WERI-Rb-1 (cell line): ENCODE measurements at regions not wholly inside any gene's neighbourhood (a gene's known extent, or its start where the extent isn't known, plus 50 kb on each side); places are given as distances from the start of the nearest gene placed in this dataset.

Experiments
- DNase-seq: peaks from one replicate; pipeline ENCODE4 v3.0.0-alpha.2; 2020
- H3K27ac ChIP-seq: fragments of 250-450 bp; sonication (Bioruptor Pico); 2 replicates; pipeline ENCODE4 v1.5.1; 2020; ENCODE audit warnings: mild to moderate bottlenecking, moderate library complexity
- H3K27me3 ChIP-seq: fragments of 250-450 bp; sonication (Bioruptor Pico); 2 replicates; pipeline ENCODE4 v1.5.1; 2021; ENCODE audit warnings: mild to moderate bottlenecking, low read depth, moderate library complexity; ENCODE audit not compliant: insufficient read depth, severe bottlenecking
- H3K36me3 ChIP-seq: fragments of 250-450 bp; sonication (Bioruptor Pico); 2 replicates; pipeline ENCODE4 v1.5.1; 2020; ENCODE audit warnings: mild to moderate bottlenecking, moderate library complexity
- H3K4me3 ChIP-seq: 2 replicates; pipeline ENCODE4 v1.5.1; 2011; ENCODE audit warnings: low read depth, mild to moderate bottlenecking, control low read depth, low read length
- H3K9me3 ChIP-seq: fragments of 250-450 bp; sonication (Bioruptor Pico); 2 replicates; pipeline ENCODE4 v1.5.1; 2021; ENCODE audit warnings: mild to moderate bottlenecking, moderate library complexity; ENCODE audit not compliant: severe bottlenecking
- TF ChIP-seq, protein P1 (sequence below): IDR thresholded peaks from 2 replicates; pipeline ENCODE4 v1.5.1; 2011; ENCODE audit warnings: low read depth, mild to moderate bottlenecking, control low read depth, inconsistent platforms, low read length

DNA sequence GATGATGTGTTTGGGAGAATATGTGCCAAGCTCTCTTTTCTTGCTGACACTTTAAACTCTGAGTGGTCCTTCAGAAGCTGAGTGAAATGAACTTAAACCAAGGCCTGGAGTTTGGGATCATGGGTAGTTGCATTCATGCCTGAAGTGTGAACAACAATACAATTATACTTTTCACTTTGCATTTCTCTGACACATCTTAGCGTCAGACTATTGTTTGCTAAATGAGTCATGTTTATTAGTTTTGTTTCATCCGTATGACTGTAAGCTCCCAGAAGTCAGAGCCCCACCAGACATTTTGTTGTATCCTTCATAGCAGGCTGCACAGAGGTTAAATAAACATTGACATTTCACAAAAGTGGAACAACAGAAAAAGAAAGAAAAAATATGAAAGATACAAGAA is 542.6 kb downstream of the TUSC7 start:
- Histone ChIP-seq H3K9me3 (no peaks in the 10 kb centered on the region), H3K27ac (no peak overlapping the region), H3K27me3 (peaks cover 35% of the 10 kb centered on the region), H3K36me3 (no peaks in the 10 kb centered on the region), H3K4me3 (no peak overlapping the region)
- DNase-seq, result no peak
- TF ChIP-seq, protein P1, sequence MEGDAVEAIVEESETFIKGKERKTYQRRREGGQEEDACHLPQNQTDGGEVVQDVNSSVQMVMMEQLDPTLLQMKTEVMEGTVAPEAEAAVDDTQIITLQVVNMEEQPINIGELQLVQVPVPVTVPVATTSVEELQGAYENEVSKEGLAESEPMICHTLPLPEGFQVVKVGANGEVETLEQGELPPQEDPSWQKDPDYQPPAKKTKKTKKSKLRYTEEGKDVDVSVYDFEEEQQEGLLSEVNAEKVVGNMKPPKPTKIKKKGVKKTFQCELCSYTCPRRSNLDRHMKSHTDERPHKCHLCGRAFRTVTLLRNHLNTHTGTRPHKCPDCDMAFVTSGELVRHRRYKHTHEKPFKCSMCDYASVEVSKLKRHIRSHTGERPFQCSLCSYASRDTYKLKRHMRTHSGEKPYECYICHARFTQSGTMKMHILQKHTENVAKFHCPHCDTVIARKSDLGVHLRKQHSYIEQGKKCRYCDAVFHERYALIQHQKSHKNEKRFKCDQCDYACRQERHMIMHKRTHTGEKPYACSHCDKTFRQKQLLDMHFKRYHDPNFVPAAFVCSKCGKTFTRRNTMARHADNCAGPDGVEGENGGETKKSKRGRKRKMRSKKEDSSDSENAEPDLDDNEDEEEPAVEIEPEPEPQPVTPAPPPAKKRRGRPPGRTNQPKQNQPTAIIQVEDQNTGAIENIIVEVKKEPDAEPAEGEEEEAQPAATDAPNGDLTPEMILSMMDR, result no peak

DNA sequence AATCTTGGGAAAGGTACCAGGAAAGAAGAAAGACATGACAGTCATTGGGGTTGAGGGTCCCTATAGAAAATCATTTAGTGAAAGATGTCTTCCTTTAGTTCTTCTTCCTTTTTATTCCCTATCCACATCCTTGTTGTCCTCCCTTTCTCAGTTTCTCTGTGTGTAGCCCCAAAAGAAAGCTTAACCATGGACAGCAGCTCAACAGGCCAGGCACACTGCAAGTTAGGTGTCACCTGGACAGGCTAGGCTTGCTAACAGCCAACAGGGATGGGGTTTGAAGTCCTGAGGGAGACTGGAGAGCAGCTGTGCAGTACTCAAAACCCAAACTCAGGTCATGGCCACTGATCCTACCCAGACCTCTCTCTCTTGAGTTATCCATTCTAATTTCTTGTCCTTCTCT is 543.1 kb downstream of the TUSC7 start:
- H3K4me3 ChIP-seq, result no peak overlapping the region
- no peaks in the 10 kb centered on the region for H3K9me3 ChIP-seq
- H3K27me3 ChIP-seq, result peaks cover 33% of the 10 kb centered on the region
- H3K27ac ChIP-seq, result no peak overlapping the region
- H3K36me3 ChIP-seq, result no peaks in the 10 kb centered on the region
- TF ChIP-seq, protein P1, result no peak
- DNase-seq, result no peak

DNA sequence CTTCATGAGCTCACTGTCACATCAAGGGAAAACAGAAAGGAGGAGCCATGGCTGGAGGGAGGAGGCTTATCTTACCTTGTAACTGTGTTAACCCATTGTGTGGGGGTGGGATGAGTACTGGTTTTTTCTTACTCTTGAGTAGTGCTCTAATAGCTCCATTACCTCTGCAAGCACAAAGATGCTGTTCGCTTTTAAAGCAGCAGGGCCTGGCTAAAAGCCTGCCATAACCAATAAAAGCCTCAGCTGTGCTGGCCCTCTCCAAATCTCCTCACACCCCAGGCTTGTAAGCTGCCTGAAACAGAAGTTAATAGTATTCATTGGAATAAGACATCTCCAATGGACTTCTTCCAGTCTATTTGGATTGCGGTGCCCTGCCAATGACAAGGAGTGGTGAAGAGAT is 544.1 kb downstream of the TUSC7 start:
- H3K27ac ChIP-seq, result no peak overlapping the region
- TF ChIP-seq, protein P1, result no peak
- peaks cover 29% of the 10 kb centered on the region for H3K27me3 ChIP-seq
- no peak overlapping the region for H3K4me3 ChIP-seq
- no peaks in the 10 kb centered on the region for H3K36me3 ChIP-seq
- DNase-seq, result no peak
- no peaks in the 10 kb centered on the region for H3K9me3 ChIP-seq

DNA sequence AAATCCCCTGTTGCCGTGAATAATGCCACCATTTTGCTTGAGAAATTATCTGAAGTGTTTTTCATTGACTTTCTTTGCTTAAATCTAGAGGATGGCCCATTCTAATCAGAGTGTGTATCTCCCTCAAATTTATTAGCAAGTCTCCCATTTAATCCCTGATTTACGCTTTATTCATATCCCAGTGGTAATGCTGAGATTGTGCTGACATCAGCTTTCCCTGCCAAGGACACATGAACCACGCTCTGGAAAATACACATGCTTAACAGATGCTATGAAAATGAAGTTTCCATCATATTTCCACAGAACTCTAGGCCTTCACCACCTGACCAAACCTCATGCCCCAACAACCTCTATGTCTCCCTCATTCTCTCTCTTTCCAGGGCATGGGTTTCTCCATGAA is 545.4 kb downstream of the TUSC7 start:
- H3K27ac ChIP-seq, result no peak overlapping the region
- TF ChIP-seq, protein P1, result no peak
- no peak overlapping the region for H3K4me3 ChIP-seq
- no peaks in the 10 kb centered on the region for H3K9me3 ChIP-seq
- no peaks in the 10 kb centered on the region for H3K36me3 ChIP-seq
- DNase-seq, result no peak
- H3K27me3 ChIP-seq, result peaks cover 19% of the 10 kb centered on the region

DNA sequence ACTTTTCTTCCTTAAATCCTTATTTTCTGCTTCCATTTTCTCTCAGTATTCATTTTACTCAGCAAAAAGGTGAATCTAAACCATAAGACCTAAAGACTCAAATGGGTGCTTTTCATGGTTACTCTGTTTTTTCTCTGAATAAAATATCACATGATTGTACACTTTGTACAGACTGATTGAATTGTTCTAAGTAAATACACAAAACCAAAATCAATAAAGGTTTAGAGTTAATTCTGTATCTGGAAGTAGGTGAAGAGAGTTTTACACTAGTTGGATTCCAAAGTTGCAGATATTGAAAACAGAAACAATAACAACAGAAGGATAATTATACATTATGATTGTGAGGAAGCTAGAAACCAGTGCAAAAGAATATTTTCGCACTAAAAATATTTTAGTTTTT is 546.2 kb downstream of the TUSC7 start:
- no peaks in the 10 kb centered on the region for H3K36me3 ChIP-seq
- DNase-seq, result no peak
- H3K9me3 ChIP-seq, result no peaks in the 10 kb centered on the region
- no peak overlapping the region for H3K27ac ChIP-seq
- TF ChIP-seq, protein P1, result no peak
- H3K27me3 ChIP-seq, result peaks cover 19% of the 10 kb centered on the region
- no peak overlapping the region for H3K4me3 ChIP-seq

DNA sequence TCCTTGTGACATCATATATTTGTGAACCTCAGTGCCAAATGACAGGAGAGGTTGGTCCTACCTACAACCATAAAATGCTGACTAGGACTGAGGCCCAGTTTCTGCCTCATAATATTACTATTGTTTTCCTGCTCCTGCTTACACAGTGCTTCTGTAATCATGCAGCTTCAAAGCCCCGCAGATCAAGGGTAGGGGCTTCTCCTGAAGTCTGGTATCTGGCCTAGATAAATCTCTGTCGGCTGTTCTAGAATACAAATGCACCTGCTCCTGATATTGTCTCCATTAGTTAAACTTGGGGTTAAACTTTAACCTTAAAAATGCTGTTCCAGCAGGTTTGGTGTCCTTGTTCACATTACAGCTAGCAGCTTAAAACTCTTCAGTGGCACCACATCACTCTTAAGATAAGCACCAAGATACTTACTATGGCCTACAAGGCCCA is 552.4 kb downstream of the TUSC7 start:
- H3K27ac ChIP-seq, result no peak overlapping the region
- TF ChIP-seq, protein P1, result no peak
- H3K9me3 ChIP-seq, result no peaks in the 10 kb centered on the region
- H3K27me3 ChIP-seq, result peaks cover 10% of the 10 kb centered on the region
- H3K36me3 ChIP-seq, result no peaks in the 10 kb centered on the region
- no peak overlapping the region for H3K4me3 ChIP-seq
- DNase-seq, result no peak
